Stimulated activated effector memory CD8-positive, alpha-beta T cell treated with anti-CD3 and anti-CD28 coated beads, Interleukin-12 subunit alpha, Interleukin-12 subunit beta, amount 100 ng/mL, for 72 hours (primary cell): ENCODE measurements at regions not wholly inside any gene's neighbourhood (a gene's known extent, or its start where the extent isn't known, plus 50 kb on each side); places are given as distances from the start of the nearest gene placed in this dataset.
"Not testable (repeated sequence)": the region's sequence is repeated elsewhere in the genome, so short reads cannot be mapped to it uniquely, and the experiment has no call there.

Source experiments
- ATAC-seq: fragments of 150-1000 bp; cut with Tn5 transposase; 2 replicates; pipeline ENCODE4 v1.10.0; 2021
- DNase-seq, 2 donors: peaks; one replicate each; pipeline ENCODE4 v3.0.0; 2021 to 2022; ENCODE audit warnings: low spot score in 2 of 2
- H3K27ac Mint-ChIP-seq: one replicate; pipeline ENCODE4 v1.8.0; 2022; ENCODE audit warnings: mild to moderate bottlenecking, mixed read lengths
- H3K36me3 Mint-ChIP-seq: one replicate; pipeline ENCODE4 v1.8.0; 2022; ENCODE audit warnings: mild to moderate bottlenecking, mixed read lengths
- H3K4me1 Mint-ChIP-seq: one replicate; pipeline ENCODE4 v1.8.0; 2022; ENCODE audit warnings: mixed read lengths
- H3K4me3 Mint-ChIP-seq: one replicate; pipeline ENCODE4 v1.8.0; 2022; ENCODE audit warnings: mild to moderate bottlenecking, mixed read lengths
- H3K9me3 Mint-ChIP-seq: one replicate; pipeline ENCODE4 v1.8.0; 2022; ENCODE audit warnings: mixed read lengths

GRCh38 chr7:142520455-142520854, 228.8 kb upstream of the PRSS1 start:
- peak; percentile 36 for ATAC-seq
- H3K4me3 Mint-ChIP-seq, H3K27ac Mint-ChIP-seq, H3K36me3 Mint-ChIP-seq, H3K9me3 Mint-ChIP-seq, DNase-seq, H3K4me1 Mint-ChIP-seq: not testable (repeated sequence)

- H3K9me3 Mint-ChIP-seq = no peaks in the 10 kb centered on the region
- peaks cover 7% of the 10 kb centered on the region for H3K4me1 Mint-ChIP-seq
- DNase-seq (no peak), ATAC-seq (peak; percentile 22)
- no peak overlapping the region for H3K27ac Mint-ChIP-seq
- no peak overlapping the region for H3K4me3 Mint-ChIP-seq
- H3K36me3 Mint-ChIP-seq = no peaks in the 10 kb centered on the region
Observed at GRCh38 chr7:142519079-142520078, 229.9 kb upstream of the PRSS1 start.

DNA sequence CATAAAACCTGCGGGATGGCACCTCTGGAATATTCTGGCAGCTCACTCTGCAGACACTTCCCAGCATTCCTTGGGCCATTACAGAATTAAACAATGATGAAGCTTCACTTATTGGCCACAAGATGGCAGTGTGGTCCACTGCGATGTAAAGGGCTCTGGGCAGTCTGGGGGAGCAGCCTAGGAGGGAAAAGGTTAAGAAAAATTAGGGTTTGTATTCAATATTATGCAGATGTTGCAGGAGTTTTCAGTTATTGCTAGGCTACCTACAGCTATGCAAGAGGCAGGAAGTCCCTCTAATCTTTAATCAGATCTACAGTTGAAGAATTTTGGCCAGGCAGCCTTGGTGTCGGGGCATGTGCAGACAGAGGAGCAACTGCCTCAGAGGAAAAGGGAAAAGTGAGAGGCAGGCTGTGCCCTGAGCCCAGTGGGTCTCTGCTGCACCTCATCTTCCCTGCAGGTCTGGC, 233.2 kb upstream of the PRSS1 start:
- ATAC-seq = peak; percentile 74
- peaks cover 7% of the 10 kb centered on the region for H3K4me1 Mint-ChIP-seq
- H3K27ac Mint-ChIP-seq = no peak overlapping the region
- no peak overlapping the region for H3K4me3 Mint-ChIP-seq
- H3K9me3 Mint-ChIP-seq = no peaks in the 10 kb centered on the region
- H3K36me3 Mint-ChIP-seq = no peaks in the 10 kb centered on the region
- peak in 1 of 2 donors; percentile 49 for DNase-seq

- not testable (repeated sequence) for H3K36me3 Mint-ChIP-seq, H3K27ac Mint-ChIP-seq, H3K9me3 Mint-ChIP-seq, ATAC-seq, DNase-seq, H3K4me3 Mint-ChIP-seq, H3K4me1 Mint-ChIP-seq
Observed at GRCh38 chr7:142514716-142515115, 234.6 kb upstream of the PRSS1 start.

- peaks cover 8% of the 10 kb centered on the region for H3K4me1 Mint-ChIP-seq
- no peak overlapping the region for H3K4me3 Mint-ChIP-seq
Observed at GRCh38 chr7:142513178-142513955, 235.9 kb upstream of the PRSS1 start.

DNA sequence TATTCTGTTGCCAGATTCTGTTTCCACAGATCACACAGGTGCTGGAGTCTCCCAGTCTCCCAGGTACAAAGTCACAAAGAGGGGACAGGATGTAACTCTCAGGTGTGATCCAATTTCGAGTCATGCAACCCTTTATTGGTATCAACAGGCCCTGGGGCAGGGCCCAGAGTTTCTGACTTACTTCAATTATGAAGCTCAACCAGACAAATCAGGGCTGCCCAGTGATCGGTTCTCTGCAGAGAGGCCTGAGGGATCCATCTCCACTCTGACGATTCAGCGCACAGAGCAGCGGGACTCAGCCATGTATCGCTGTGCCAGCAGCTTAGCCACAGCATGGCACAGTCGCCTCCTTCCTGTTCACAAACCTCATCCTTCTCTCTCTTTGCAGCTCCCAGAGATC, 237.5 kb upstream of the PRSS1 start:
- Mint-ChIP-seq H3K9me3 (no peaks in the 10 kb centered on the region), H3K27ac (no peak overlapping the region), H3K36me3 (no peaks in the 10 kb centered on the region), H3K4me3 (no peak overlapping the region), H3K4me1 (peaks cover 13% of the 10 kb centered on the region)
- DNase-seq (no peak), ATAC-seq (peak; percentile 32)

More at GRCh38 chr7:142513178-142513955, 235.9 kb upstream of the PRSS1 start:
- Mint-ChIP-seq H3K36me3 (no peaks in the 10 kb centered on the region), H3K9me3 (no peaks in the 10 kb centered on the region), H3K27ac (no peak overlapping the region)
- DNase-seq (no peak), ATAC-seq (no peak)

- H3K27ac Mint-ChIP-seq = no peak overlapping the region
Observed at GRCh38 chr7:142511374-142511773, 237.9 kb upstream of the PRSS1 start.

GRCh38 chr7:142509235-142509634, 240.0 kb upstream of the PRSS1 start:
- not testable (repeated sequence) for H3K9me3 Mint-ChIP-seq, ATAC-seq, H3K27ac Mint-ChIP-seq

More at GRCh38 chr7:142511374-142511773, 237.9 kb upstream of the PRSS1 start:
- DNase-seq = no peak
- no peaks in the 10 kb centered on the region for H3K36me3 Mint-ChIP-seq
- ATAC-seq = no peak
- peaks cover 13% of the 10 kb centered on the region for H3K4me1 Mint-ChIP-seq
- H3K4me3 Mint-ChIP-seq = no peak overlapping the region
- H3K9me3 Mint-ChIP-seq = no peaks in the 10 kb centered on the region

DNA sequence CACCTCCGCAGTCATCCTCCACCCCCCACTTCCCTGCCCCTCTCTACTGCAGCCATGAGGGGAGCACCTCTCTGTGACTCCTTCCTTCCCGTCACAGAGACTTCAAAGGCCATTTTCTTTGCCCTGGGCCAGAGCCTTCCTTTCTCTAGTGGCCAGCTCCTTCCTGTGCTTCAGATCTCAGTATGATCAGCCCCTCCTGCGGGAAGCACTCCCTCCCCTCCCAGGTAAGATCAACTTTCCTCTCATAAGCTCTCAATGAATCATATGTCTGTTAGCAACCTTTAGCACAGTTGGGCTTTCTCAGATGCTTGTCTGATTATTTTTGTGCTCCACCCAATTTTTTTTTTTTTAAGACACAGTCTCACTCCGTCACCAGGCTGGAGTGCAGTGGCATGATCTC, 241.0 kb upstream of the PRSS1 start:
- Mint-ChIP-seq H3K4me1 (peaks cover 6% of the 10 kb centered on the region), H3K36me3 (no peaks in the 10 kb centered on the region), H3K4me3 (no peak overlapping the region), H3K27ac (no peak overlapping the region), H3K9me3 (no peaks in the 10 kb centered on the region)
- ATAC-seq (no peak), DNase-seq (no peak)

More at GRCh38 chr7:142509235-142509634, 240.0 kb upstream of the PRSS1 start:
- not testable (repeated sequence) for H3K36me3 Mint-ChIP-seq, DNase-seq, H3K4me1 Mint-ChIP-seq, H3K4me3 Mint-ChIP-seq

DNA sequence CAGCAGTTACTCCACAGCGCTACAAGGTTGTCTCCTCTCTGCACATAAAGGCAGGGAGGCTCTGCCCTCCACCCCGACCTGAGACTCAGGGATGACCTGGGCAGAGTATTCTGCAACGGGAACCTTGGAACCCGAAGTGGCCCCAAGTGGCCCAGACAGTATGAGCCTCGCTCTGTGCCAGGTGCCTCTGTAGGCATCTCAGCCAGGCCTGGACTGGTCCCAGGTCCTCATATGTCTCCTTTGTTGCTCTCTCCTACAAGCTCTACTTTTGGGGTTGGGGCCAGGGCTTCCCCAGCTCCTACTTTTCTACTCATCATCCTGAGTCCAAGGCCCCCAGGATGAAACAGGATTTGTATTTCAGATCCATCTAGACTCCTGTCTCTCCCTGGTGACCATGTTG, 241.5 kb upstream of the PRSS1 start:
- Mint-ChIP-seq H3K4me1 (peaks cover 6% of the 10 kb centered on the region), H3K4me3 (no peak overlapping the region), H3K27ac (no peak overlapping the region), H3K36me3 (no peaks in the 10 kb centered on the region), H3K9me3 (no peaks in the 10 kb centered on the region)
- DNase-seq (no peak), ATAC-seq (no peak)

DNA sequence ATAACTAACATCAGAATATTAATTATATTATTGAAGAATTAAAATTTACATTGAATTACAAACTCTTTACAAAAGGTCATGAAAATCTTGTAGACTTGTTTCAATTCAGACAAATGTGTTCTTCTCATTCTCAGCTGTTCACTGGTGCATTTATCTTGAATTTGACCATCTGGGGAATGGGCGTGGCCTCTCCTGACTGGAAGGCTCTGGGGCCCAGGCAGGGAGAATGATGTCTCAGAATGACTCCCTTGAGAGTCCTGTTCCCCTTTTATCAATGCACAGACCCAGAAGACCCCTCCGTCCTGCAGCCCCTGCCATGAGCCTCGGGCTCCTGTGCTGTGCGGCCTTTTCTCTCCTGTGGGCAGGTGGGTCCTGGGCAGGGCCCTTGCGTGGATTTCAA, 242.2 kb upstream of the PRSS1 start:
- ATAC-seq, H3K9me3 Mint-ChIP-seq, H3K36me3 Mint-ChIP-seq, H3K4me1 Mint-ChIP-seq, H3K27ac Mint-ChIP-seq, H3K4me3 Mint-ChIP-seq, DNase-seq: not testable (repeated sequence)

- no peak overlapping the region for H3K27ac Mint-ChIP-seq
- no peak for ATAC-seq
- H3K4me3 Mint-ChIP-seq = no peak overlapping the region
- no peak for DNase-seq
- peaks cover 6% of the 10 kb centered on the region for H3K4me1 Mint-ChIP-seq
- no peaks in the 10 kb centered on the region for H3K9me3 Mint-ChIP-seq
- H3K36me3 Mint-ChIP-seq = no peaks in the 10 kb centered on the region
Observed at GRCh38 chr7:142506601-142507000, 242.7 kb upstream of the PRSS1 start.

DNA sequence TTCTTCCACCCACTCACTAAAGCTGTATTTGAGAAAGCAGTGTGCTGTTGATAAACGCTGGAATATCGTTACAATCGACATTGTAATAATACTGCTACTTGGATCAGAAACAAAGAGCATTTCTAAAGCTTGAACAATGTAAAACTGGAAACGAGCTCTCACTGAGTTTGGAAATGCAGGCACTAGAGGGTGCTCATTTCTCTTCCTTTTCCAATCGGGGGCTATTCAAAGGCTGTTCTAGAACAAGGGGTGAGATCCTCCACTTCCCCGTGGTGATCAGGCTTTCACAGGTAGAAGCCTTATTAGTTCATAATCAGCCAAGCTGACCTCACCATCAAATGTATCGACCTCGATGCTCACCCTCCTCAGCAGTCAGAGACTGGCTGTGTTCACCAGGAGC, 245.3 kb upstream of the PRSS1 start:
- H3K9me3 Mint-ChIP-seq, H3K36me3 Mint-ChIP-seq, H3K4me1 Mint-ChIP-seq, H3K4me3 Mint-ChIP-seq, H3K27ac Mint-ChIP-seq, DNase-seq, ATAC-seq: not testable (repeated sequence)

GRCh38 chr7:142503036-142503435, 245.2 kb upstream of the PRSS58 start:
- Mint-ChIP-seq H3K4me1 (peaks cover under 1% of the 10 kb centered on the region), H3K9me3 (no peaks in the 10 kb centered on the region), H3K4me3 (no peak overlapping the region), H3K27ac (no peak overlapping the region), H3K36me3 (no peaks in the 10 kb centered on the region)
- DNase-seq (no peak), ATAC-seq (no peak)

- DNase-seq = no peak
- peaks cover 3% of the 10 kb centered on the region for H3K4me1 Mint-ChIP-seq
Observed at GRCh38 chr7:142501434-142501833, 243.6 kb upstream of the PRSS58 start.

More at GRCh38 chr7:142501434-142501833, 243.6 kb upstream of the PRSS58 start:
- no peaks in the 10 kb centered on the region for H3K9me3 Mint-ChIP-seq
- H3K27ac Mint-ChIP-seq = no peak overlapping the region
- no peaks in the 10 kb centered on the region for H3K36me3 Mint-ChIP-seq
- H3K4me3 Mint-ChIP-seq = no peak overlapping the region
- ATAC-seq = no peak
